PC-9 (cell line): ENCODE measurements at regions not wholly inside any gene's neighbourhood (a gene's known extent, or its start where the extent isn't known, plus 50 kb on each side); places are given as distances from the start of the nearest gene placed in this dataset.

Experiments
- EZH2 ChIP-seq: fragments of 200-600 bp; sonication (generic); IDR thresholded peaks from 2 replicates; pipeline ENCODE4 v1.8.0; 2017; ENCODE audit warnings: antibody characterized with exemption, low read depth
- TF ChIP-seq, protein P1 (sequence below): fragments of 200-600 bp; sonication (generic); conservative IDR thresholded peaks from 2 replicates; pipeline ENCODE4 v1.6.1; 2017; ENCODE audit warnings: mixed run types, antibody characterized with exemption, mild to moderate bottlenecking, moderate library complexity

DNA sequence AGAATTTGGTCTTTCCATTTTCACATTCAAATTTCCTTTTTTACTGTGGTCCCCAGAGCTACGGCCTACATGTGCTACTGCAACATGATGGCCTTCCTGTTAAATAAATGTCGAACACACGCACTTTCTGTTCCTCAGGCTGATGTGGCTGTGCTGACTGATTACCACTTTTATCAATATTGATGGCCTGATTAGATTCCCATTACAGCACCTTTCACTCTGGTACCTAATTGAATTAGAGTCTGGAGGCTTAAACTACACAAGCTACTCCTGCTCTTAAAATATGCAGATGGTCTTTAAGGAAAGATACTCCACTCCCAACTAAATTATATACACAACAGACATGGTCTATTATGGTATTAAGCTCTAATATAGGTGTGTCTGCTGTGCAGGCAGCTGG is 301.6 kb downstream of the FRK start:
- no peak for TF ChIP-seq EZH2
- TF ChIP-seq, protein P1, sequence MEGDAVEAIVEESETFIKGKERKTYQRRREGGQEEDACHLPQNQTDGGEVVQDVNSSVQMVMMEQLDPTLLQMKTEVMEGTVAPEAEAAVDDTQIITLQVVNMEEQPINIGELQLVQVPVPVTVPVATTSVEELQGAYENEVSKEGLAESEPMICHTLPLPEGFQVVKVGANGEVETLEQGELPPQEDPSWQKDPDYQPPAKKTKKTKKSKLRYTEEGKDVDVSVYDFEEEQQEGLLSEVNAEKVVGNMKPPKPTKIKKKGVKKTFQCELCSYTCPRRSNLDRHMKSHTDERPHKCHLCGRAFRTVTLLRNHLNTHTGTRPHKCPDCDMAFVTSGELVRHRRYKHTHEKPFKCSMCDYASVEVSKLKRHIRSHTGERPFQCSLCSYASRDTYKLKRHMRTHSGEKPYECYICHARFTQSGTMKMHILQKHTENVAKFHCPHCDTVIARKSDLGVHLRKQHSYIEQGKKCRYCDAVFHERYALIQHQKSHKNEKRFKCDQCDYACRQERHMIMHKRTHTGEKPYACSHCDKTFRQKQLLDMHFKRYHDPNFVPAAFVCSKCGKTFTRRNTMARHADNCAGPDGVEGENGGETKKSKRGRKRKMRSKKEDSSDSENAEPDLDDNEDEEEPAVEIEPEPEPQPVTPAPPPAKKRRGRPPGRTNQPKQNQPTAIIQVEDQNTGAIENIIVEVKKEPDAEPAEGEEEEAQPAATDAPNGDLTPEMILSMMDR, result no peak
